CD4-positive, alpha-beta T cell treated with Interleukin-15 for 1 hour (primary cell): ENCODE measurements at regions not wholly inside any gene's neighbourhood (a gene's known extent, or its start where the extent isn't known, plus 50 kb on each side); places are given as distances from the start of the nearest gene placed in this dataset.
"Not testable (repeated sequence)": the region's sequence is repeated elsewhere in the genome, so short reads cannot be mapped to it uniquely, and the experiment has no call there.

Experiments used
- DNase-seq: peaks from one replicate; pipeline ENCODE4 v3.0.0-alpha.2; 2020

DNA sequence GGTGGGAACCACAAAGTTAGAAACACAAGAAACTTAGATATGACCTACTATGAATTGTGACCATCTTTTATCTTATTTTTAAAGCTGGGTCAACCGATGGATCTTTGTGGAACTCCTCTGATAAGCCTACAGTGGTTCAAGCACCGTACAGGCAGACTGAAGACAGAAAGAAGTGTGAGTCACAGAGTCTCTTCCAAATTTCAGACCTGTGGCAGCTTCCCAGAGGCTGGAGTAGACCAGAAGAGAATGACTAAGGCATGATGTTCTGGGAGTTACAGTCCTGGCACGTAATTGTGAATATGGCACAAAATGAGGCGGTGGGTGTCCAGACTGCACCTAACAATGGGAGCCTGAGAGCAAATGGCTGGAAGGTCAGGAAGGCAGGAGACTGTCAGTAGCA, 70.0 kb downstream of the LMO4 start:
- DNase-seq: no peak

DNA sequence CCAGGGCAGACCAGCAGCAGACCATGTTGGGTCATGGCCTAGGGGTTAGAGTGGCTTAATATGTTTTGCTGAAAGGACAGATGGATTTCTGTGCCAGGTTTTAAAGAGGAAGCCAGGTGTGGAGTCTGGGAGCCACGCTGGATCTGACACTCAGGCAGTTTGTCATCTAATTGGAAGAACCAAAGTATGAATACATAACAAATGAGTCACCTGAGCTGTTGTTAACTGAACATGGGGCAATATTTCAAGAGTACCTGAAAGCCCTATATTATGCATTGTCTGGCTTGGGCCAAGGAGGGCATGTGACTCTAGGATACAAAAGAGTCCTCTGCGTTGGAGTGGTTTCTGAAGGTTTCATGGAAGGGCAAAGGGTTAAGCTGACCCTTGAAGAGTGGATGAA, 70.6 kb downstream of the LMO4 start:
- no peak for DNase-seq

DNA sequence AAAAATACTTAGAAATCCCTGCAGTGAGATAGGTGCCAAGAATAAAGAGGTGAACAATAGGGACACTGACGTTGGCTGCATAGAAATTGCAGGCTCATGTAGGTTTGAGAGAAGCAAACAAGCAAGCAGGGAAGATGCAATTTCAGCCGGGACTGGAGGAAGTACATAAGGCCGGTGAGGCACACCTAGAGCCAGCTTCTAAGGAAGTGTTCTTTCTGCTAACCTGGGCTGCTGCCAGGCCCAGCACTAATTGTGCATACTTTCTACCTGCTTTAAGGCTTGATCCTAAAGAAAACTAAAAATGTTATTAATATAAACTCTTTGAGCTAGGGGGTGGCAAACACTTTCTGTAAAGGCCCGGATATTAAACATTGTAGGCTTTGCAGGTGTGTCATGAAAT, 71.0 kb downstream of the LMO4 start:
- DNase-seq: no peak

DNA sequence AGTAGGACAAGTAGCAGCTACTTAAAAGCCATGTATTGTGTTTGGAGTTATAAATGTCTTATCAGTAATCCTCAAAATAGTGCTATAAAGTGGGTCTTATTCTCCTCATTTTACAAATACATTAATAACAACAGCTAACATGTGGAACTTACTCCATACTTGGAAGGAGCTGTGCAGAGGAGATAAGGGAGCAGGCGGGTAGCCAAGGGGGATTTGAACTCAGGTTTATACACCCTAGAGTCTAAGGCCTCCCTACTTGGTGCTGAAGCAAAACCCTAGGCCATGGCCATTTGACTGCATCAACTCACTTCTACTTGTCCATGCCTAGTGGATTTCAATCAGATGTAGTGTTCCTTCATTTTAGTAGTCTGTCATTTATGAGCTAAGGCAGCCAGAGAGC, 72.1 kb downstream of the LMO4 start:
- DNase-seq: no peak

DNA sequence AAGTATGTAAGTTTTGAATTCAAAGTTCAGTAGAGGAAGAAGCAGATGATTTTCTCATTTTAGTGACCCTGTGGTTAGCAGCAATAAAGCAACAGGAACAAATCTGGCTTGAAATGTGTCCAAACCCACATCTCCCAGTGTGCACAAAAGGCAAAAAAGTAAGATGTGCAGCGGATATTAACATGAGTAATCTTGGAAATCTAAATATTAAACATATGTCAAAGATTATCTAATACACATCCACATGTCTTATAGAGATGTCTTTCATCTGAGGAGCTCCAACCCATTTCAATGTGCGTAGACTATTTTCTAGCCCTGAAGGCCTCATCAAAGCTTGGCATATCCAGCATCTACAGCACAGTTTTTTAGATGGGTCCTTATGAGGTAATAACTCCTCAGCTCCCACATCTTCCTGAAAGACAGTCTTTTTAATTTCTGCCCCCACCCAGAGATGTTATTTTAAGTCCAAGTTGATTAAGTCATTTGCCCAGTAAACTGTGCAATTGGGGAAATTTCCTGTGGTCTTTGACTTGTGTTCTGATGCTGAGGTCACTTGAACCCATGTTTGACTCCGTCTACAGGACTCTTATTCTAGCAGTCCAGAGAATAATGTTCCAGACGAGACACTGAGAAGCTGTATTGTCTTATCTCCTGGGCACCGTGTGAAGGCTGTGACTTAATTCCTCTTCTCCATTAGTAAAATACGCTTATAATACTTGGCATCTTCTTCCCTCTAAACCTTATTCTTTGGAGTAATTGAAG, 73.7 kb downstream of the LMO4 start:
- no peak for DNase-seq

DNA sequence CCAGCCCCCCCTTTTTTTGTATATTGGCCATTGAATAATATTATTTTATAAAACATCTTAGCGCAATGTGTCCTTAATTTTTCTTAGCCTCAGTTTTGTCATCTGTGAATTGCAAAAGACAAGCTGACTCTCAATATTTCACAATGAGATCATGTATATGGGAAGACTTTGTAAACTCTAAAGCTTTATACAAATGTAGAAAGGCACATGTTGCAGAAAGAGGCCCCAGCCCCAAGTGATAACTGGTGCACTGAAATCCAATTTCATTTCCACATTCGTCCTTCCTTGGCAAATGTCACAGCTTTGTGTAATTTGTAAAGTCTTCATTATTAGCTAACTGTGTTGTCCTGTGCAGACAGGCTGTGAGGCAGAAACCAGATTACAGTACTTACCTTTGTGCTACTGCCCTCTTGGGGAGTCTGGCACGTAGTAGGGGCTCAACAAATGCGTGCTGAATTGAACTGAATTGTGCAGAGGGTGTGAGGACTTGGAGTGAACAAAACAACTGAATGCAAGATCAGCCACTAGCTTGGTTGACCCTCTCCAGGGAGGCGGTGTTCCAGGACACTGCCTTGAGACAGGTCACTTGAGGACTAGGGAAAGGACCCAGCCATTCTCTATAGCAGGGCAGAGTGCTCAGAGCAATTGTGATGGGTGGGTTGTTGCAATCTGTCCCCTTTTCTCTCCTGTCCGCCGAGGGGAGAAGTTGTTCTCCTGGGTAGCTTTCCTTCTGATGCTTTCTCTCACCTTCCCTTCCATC, 74.6 kb downstream of the LMO4 start:
- no peak for DNase-seq

DNA sequence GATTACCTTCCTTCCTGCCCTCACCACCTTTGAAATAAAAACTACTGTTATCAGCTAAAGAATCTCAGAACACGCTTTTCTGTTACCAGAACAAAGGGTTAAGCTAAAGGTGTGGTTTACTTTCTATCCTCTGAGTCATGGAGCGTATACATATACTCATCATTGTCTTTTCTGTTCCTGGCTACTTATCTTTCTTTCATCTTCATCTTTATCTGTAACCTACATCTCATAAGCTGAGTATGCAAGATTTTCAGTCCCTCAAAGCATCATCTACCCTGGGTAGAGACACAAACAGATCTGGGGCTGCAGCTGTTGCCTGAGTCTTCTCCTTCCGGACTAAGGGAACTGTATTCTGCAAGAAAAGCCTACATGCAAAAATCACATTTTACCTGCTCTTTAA, 75.6 kb downstream of the LMO4 start:
- no peak for DNase-seq

DNA sequence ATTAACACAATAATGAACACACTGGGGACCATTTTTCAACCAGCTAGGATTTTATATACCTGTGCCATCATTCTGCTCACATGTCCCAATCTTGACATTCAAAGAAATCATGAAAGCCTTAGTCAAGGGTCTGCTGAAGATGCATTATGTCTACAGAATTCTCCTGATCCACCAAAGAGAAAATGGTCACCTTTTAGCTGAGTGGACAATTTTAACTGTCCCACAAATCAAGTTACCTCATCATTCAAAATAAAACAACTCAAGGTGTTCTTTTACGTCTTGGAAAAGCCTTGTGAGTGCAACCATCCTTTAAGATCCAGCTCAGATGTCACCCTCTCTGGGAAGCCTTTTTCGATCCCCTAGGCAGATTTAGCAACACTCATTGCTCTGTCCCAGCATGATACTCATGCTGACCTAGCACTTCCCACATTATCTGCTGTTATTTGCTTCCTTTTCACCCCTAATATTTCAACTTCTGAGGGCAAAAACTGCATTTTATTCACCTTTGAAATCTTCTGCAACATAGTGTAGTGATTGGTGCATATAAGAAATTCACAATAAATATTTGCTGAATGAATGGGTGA, 80.1 kb downstream of the LMO4 start:
- DNase-seq: no peak

DNA sequence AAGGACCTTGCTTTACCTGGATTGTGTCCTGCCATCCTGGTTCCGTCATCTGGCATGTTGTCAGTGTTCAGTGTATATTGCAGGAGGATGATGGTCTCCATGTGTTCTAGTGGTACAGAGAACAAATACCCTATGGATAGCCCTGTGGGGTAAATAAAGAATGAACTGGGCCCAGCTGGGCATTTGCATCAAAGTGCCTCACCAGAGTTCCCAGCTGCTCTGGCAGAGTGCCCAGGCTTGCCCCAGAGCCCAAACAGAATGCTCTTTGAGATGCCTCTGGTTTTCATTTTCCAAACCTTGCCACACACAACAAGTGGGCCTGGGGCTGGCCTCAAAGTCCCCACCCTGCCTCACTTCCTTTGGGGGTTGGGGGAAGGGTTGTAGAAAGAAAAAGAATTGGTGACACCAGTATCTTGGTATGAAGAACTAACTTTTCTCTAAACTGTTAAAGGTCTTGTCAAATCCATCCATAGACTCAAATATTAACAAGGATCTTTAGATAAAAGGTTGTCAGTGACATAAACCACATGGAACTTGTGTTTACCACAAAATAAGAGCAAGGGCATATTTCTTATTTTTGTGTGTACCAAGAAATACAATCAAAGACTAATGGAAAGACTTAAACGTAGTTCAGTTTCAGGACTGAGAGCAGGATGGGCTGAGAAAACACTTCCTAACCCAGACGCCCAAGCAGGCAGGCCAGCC, 82.2 kb downstream of the LMO4 start:
- DNase-seq: no peak

DNA sequence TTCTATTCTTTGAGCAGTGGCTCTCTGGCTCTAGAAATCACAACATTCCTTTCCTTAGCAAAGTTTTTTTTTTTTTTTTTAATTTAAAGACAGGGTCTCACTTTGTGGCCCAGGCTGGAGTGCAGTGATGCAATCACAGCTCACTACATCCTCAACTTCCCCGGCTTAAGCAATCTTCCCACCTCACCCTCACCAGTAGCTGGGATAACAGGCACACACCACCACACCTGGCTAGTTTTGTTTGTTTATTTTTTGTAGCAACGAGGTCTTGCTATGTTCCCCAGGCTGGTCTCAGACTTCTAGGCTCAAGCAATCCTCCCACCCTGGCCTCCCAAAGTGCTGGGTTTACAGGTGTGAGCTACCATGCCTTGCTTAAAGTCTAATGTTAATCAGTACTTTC, 85.2 kb downstream of the LMO4 start:
- not testable (repeated sequence) for DNase-seq

DNA sequence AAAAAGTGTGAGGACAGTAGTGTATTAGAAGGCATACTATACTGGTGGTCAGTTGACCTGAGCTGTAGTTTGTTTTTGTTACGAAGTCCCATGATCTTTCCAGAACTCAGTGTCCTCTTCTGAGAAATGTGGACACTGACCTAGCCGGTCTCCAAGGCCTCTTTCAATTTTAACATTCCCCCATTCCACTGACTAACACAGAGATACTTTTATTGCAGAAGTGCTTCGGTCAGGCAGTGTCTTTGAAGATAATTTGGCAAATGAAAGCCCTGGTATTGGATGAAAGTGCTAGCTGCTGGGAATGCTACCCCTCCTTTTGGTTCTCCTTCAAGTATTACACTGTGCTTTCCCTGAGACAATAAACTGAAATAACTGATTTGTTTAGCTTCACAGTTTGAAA, 89.4 kb downstream of the LMO4 start:
- DNase-seq: no peak

DNA sequence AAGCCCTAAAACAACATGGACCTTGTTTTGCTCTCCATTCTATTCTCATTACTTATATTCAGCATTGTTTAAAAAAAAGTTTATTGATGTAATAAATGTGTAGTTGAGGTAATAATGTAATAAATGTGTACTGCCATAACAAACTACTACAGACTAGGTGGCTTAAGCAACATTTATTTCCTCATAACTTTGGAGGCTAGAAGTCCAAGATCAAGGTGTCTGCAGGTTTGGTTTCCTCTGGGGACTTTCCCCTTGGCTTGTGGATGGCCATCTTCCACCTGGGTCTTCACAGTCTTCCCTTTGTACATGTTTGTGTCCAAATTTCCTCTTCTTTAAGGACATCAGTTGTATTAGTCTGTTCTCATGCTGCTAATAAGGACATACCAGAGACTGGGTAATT, 93.1 kb downstream of the LMO4 start:
- no peak for DNase-seq

DNA sequence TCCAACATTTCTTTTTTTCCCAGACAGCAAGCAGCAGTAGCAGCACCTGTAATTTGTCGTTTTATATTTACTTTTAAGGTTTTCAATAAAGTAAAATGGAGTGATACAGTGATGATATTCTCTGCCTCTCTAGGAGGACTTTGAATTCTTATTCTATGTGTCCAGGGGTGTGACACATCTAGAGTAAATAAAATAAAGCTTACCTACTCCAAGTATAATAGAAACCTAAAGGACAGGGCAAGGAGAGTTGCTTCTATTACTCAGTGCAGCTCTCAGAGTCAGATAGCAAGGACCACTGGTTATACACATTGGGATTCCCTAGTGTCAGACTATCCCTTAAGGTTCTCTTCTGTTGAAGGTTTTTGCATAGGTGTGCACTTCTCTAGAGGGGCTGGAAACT, 95.9 kb downstream of the LMO4 start:
- no peak for DNase-seq

DNA sequence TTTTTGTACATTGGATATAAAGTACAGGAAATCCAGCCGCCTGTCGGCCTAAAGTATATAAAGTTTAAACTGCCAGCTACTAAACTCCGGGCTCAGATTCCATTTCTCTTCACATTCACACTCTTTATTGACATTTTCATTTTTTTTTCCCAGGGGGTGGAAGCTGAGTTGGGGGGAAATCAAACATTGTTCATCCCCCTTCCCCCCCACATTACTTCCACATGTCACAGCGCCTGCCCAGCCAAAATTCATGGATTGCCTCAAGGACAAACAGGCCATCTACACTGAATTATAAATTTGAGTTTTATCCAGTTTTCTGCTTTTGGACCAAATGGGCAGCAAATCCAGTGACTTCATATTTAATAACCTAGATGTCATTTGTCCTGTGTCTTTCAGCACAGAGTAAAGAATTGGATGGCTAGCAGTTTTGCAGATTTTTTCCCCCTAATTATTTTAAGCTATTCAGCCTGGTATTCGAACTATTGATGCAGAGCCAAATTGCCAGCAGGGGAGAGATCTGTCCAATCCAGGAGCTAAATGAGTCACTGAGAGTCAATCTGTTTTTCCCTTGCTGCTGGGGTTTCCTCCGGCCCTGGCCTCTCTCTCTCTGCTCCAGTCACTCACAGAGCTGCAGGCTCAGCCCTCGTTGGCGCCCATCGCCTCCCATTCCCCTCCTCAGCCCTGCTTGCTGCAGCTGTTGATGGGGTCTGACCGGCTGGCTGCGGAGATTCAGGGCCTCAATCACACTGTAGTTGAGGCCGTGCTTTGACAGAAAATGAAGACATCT, 98.0 kb downstream of the LMO4 start:
- DNase-seq: no peak

DNA sequence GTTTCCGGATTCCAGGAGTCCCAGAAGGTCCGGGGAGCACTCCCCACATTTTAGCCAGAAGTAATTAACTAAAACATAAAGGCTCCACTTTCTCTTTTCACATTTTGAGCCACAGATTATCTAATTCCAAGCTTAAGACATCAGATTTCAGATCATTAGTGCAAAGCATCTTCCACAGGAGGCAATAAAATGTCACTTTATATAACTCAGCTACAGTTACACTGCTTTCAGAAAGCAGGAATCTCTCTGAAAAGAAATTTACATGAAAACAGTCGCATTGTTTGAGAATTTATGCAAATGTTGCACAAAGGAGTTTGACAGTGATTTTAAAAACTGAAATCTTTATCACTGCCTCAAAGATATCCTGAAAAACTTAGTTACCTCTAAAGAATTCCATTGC, 99.7 kb downstream of the LMO4 start:
- DNase-seq: no peak

DNA sequence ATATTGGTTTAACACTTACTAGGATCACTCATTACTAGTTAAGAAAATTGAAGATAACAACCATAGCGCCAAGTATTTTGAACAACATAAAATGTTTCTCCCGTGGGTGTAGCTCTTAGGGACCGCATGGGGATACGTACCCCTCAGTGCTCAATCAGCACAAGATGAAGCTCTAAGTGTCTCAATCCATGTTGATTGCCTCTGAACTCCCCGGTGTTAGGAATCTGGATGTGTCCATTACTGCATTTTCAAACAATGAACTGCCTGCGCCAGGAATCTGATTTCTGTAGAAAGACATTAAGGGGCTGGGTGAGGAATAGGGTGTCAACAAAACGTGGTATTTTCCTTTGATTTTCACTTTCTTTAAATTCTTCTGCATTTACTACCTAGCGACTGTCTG, 100.2 kb downstream of the LMO4 start:
- no peak for DNase-seq

DNA sequence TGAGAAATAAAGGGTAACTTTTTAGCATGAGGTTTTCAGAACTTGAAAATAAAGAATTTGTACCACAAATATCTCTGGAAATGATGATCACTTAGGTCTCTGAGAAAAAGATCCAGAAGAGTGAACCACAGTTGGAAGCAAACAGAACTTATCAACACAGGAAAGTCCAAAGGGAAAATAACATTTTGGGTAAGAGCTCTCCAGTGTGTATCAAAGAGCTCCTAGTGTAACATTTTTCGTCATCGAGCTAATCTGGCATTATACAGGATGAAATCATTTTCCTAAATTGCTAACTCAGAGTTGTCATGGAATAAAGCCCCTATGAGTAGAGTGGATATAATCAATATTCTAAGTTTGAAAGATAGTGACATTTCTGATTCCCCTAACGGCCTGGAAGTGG, 104.0 kb downstream of the LMO4 start:
- no peak for DNase-seq

DNA sequence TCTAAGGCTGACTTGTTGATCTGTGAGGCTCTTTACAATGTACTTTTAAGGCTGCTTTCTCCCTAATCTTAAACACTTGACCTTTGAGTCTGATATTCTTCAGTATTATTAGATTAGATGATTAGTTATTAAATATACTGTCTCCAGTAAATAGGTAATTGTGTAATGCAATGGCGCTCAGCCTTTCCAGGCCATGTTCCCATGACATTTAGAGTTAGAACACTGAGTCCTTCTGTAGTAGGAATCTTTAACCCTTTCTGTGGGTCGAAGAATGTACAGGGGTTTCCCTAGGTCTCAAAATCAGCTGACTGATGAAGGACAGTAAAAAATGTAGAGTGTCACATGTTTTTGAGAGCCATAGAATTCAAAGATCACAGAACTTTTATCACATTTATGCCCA, 104.4 kb downstream of the LMO4 start:
- DNase-seq: not testable (repeated sequence)

DNA sequence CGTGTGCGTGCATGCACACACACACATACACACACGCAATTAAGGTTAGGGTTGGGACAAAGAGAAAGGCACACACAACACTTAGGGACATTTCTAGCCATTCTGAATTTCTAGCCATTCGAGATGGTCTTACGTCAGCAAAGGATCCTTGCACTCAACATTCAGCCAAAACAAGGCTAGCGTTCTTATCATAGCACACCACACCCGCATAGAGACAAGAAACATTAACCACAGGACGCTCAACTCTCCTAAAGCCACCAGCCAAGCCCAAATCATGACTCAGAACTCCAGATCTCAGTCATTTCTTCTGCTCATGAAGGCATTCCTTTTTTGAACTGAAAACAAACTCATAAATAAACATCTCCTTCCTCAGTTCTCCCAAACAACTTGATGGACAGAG, 106.8 kb downstream of the LMO4 start:
- no peak for DNase-seq

DNA sequence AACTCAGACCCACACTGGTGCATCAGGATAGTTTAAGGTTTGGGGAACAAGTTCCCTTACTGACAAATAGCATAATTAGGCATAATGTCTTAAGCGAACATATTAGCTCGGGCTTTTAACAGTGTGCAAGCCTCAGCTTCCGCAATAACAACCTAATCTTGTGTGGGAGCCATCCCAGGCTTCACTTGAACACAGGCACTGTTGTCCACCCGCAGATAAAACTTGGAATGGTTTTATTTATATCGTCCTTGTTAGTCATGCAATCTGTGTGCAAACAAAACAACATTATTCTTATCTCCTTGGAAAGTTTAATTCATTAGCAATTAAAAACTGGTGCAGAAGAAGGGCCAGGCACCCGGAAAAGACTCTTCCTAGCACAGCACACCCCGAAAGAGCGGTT, 107.4 kb downstream of the LMO4 start:
- DNase-seq: not testable (repeated sequence)

DNA sequence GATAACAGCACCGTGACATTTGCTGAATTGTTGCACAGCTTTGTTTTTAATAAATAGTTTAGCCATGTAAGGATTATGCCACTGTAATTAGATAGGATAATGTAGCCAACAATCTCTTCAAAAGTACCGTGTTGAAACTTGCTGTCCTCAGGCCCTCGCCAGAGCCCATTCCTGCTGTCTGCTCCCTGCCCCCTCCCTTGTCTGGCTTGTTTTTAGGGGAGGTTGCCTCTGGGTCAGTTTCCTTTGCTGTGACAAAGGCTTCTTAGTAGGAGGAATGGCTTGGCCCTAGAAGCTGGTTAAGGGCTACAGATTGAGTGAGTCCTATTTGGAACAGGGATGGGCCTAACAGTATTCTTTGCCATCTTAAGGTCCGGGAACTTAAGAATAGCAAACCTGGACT, 107.9 kb downstream of the LMO4 start:
- no peak for DNase-seq

DNA sequence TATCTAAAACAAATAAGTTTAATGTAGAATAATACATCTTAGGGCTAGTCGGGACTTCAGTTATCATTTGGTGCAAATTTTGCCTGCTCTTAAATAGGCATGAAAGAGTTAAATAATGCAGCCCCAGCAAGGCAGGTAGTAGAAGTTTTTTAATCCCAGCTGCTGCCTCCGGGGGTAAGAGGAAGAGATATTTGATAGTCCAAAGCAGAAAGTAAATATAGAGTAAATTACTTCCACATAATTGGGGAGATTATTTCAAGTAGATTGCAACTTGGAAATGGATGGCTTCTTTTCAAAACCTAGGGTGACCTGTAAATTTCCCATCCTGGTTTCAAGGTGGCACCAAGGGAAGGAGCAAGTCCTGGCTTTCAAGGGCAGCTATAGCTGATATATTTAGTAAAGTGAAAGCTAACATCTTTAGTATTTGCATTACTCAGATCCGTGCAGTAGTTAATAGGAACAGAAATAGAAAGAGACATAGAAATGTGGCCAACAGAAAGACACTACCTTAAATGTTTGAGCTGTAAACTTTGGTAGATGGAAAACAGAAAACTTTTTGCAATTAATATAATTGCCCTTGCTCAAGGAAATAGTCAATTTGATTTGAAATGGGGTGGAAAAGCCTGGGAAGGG, 109.1 kb downstream of the LMO4 start:
- DNase-seq: no peak
